Spleen (tissue), 7 donors: ENCODE measurements at regions not wholly inside any gene's neighbourhood (a gene's known extent, or its start where the extent isn't known, plus 50 kb on each side); places are given as distances from the start of the nearest gene placed in this dataset.

Experiments
- CTCF ChIP-seq, 11 experiments: fragments of 200-600 bp in 7 of 11; fragments of 450-650 bp in 4 of 11; sonication (generic) in 4 of 11; IDR thresholded peaks in 8 of 11; conservative IDR thresholded peaks in 3 of 11; 1 replicate in 7 of 11; 2 replicates in 4 of 11; pipeline versions ENCODE4 v1.4.0 to v1.8.0; 2016 to 2021; ENCODE audit warnings: antibody characterized with exemption in 11 of 11, inconsistent platforms in 4 of 11, mild to moderate bottlenecking in 1 of 11
- POLR2A ChIP-seq, 3 donors: fragments of 450-650 bp; IDR thresholded peaks; one replicate each; pipeline ENCODE4 v1.5.1; 2017; ENCODE audit warnings: antibody characterized with exemption in 3 of 3, mild to moderate bottlenecking in 1 of 3
- POLR2AphosphoS5 ChIP-seq, 3 donors: sonication (generic); formaldehyde crosslinking; IDR thresholded peaks; one replicate each; pipeline ENCODE4 v1.5.1; 2017; ENCODE audit warnings: antibody characterized with exemption in 3 of 3
- donor health status: DM: no; HTN: no; CAD: no; lungs with moderate emphysema.
- donor health status: DM: no; HTN: no; CAD: no.
- donor health status: DM: no; HTN: no; CAD: no.

DNA sequence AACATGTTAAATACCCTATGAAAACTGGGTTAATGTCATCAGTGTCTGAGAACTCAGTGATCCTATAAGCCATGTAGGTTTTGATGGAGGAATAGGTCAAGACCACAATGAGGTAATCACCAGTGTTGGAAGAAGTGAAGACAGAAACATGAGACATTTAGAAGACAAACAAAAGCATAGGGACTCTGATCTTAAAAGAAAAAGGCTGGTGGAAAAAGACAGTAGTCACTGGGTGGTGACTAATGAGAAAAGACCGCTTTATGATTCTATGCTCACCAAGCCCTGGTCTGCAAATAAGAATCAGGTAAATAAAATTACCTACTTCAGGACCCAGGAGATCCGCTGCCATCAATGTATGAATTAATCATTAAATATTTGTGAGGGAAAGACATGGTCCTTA lies 271.9 kb downstream of the GPD2 start:
- no peak for TF ChIP-seq CTCF (IDR thresholded peaks at IDR 0.05 in 8 of 11, conservative IDR thresholded peaks at IDR 0.05 in 3 of 11)
- TF ChIP-seq POLR2A (IDR thresholded peaks at IDR 0.05): no peak
- TF ChIP-seq POLR2AphosphoS5 (IDR thresholded peaks at IDR 0.05): no peak
